T-helper 1 cell (primary cell): ENCODE measurements at regions not wholly inside any gene's neighbourhood (a gene's known extent, or its start where the extent isn't known, plus 50 kb on each side); places are given as distances from the start of the nearest gene placed in this dataset.

Experiments used
- DNase-seq, 5 donors: peaks; one replicate each; pipeline ENCODE4 v3.0.0-alpha.2; 2012 to 2020

- no peak for DNase-seq
Measured at GRCh38 chr2:479490-480176, 191.7 kb upstream of the ALKAL2 start.

GRCh38 chr2:479031-479430 is 191.1 kb upstream of the ALKAL2 start:
- DNase-seq: no peak

- DNase-seq: no peak
Measured at GRCh38 chr2:471560-471959, 183.7 kb upstream of the ALKAL2 start.

GRCh38 chr2:469514-469913 is 181.6 kb upstream of the ALKAL2 start:
- DNase-seq: no peak

GRCh38 chr2:468648-469336 is 180.9 kb upstream of the ALKAL2 start:
- DNase-seq: no peak

- DNase-seq: no peak
Measured at GRCh38 chr2:467892-468647, 180.2 kb upstream of the ALKAL2 start.

GRCh38 chr2:467543-467891 is 179.6 kb upstream of the ALKAL2 start:
- DNase-seq: no peak

- DNase-seq: no peak
Measured at GRCh38 chr2:467101-467500, 179.2 kb upstream of the ALKAL2 start.

GRCh38 chr2:464562-465309 is 176.8 kb upstream of the ALKAL2 start:
- DNase-seq: no peak

- peak in 4 of 5 donors; percentile 35 to 82 (median 36) for DNase-seq
Measured at GRCh38 chr2:460861-461260, 173.0 kb upstream of the ALKAL2 start.

- DNase-seq: no peak
Measured at GRCh38 chr2:459931-460330, 172.0 kb upstream of the ALKAL2 start.

GRCh38 chr2:458425-458815 is 170.5 kb upstream of the ALKAL2 start:
- no peak for DNase-seq

- DNase-seq: no peak
Measured at GRCh38 chr2:457792-458424, 170.0 kb upstream of the ALKAL2 start.

GRCh38 chr2:457262-457661 is 169.4 kb upstream of the ALKAL2 start:
- DNase-seq: no peak

- no peak for DNase-seq
Measured at GRCh38 chr2:455913-456312, 168.0 kb upstream of the ALKAL2 start.

GRCh38 chr2:455015-455705 is 167.3 kb upstream of the ALKAL2 start:
- no peak for DNase-seq

GRCh38 chr2:453132-453531 is 165.2 kb upstream of the ALKAL2 start:
- DNase-seq: no peak

GRCh38 chr2:451495-451894 is 163.6 kb upstream of the ALKAL2 start:
- no peak for DNase-seq

- no peak for DNase-seq
Measured at GRCh38 chr2:449246-450067, 161.6 kb upstream of the ALKAL2 start.

GRCh38 chr2:447902-448665 is 160.2 kb upstream of the ALKAL2 start:
- no peak for DNase-seq
